Activated CD4-positive, alpha-beta memory T cell treated with anti-CD3 and anti-CD28 coated beads for 36 hours (primary cell): ENCODE measurements at regions not wholly inside any gene's neighbourhood (a gene's known extent, or its start where the extent isn't known, plus 50 kb on each side); places are given as distances from the start of the nearest gene placed in this dataset.

Experiments
- CTCF ChIA-PET: fragments of 350-600 bp; sonication (Branson Sonifier 250); formaldehyde crosslinking; loops from one replicate; lab custom pipeline; 2021; ENCODE audit warnings: antibody characterized with exemption, inconsistent platforms; lab: Charles Lee
- POLR2A ChIA-PET: fragments of 350-600 bp; sonication (Branson Sonifier 250); formaldehyde crosslinking; loops from one replicate; lab custom pipeline; 2021; ENCODE audit warnings: antibody characterized with exemption; lab: Charles Lee
- DNase-seq: peaks from one replicate; pipeline ENCODE4 v3.0.0-alpha.2; 2020
- H3K27ac Mint-ChIP-seq: one replicate; pipeline ENCODE4 v1.8.0; 2021; ENCODE audit warnings: mixed read lengths
- H3K27me3 Mint-ChIP-seq: one replicate; pipeline ENCODE4 v1.8.0; 2021; ENCODE audit warnings: mixed read lengths
- H3K36me3 Mint-ChIP-seq: one replicate; pipeline ENCODE4 v1.8.0; 2021; ENCODE audit warnings: mixed read lengths
- H3K4me1 Mint-ChIP-seq: one replicate; pipeline ENCODE4 v1.8.0; 2021; ENCODE audit warnings: low read depth, mixed read lengths
- H3K4me3 Mint-ChIP-seq: one replicate; pipeline ENCODE4 v1.8.0; 2021; ENCODE audit warnings: mild to moderate bottlenecking, mixed read lengths
- H3K9me3 Mint-ChIP-seq: one replicate; pipeline ENCODE4 v1.8.0; 2021; ENCODE audit warnings: mixed read lengths
- intact Hi-C: fragments of 100-400 bp; cut with micrococcal nuclease; formaldehyde crosslinking; loops from one replicate; pipeline ENCODE4 v1.15.1; 2023

GRCh38 chr4:127103681-127104115 lies 529.1 kb upstream of the INTU start:
- no peaks in the 10 kb centered on the region for H3K4me1 Mint-ChIP-seq
- H3K27me3 Mint-ChIP-seq = no peaks in the 10 kb centered on the region
- H3K9me3 Mint-ChIP-seq = peaks cover 10% of the 10 kb centered on the region
- CTCF ChIA-PET = no interaction called here
- intact Hi-C loops = no loop called here
- no peak for DNase-seq
- POLR2A ChIA-PET = no interaction called here
- no peaks in the 10 kb centered on the region for H3K36me3 Mint-ChIP-seq
- no peak overlapping the region for H3K4me3 Mint-ChIP-seq
- H3K27ac Mint-ChIP-seq = no peak overlapping the region

GRCh38 chr4:127113844-127114362 lies 518.9 kb upstream of the INTU start:
- Mint-ChIP-seq H3K4me3 (no peak overlapping the region), H3K27ac (no peak overlapping the region), H3K9me3 (peaks cover 22% of the 10 kb centered on the region), H3K36me3 (no peaks in the 10 kb centered on the region), H3K4me1 (no peaks in the 10 kb centered on the region), H3K27me3 (no peaks in the 10 kb centered on the region)
- ChIA-PET POLR2A (no interaction called here), CTCF (no interaction called here)
- no peak for DNase-seq
- intact Hi-C loops = no loop called here

- Mint-ChIP-seq H3K27me3 (no peaks in the 10 kb centered on the region), H3K4me1 (no peaks in the 10 kb centered on the region), H3K4me3 (no peak overlapping the region), H3K36me3 (no peaks in the 10 kb centered on the region), H3K9me3 (peaks cover 11% of the 10 kb centered on the region), H3K27ac (no peak overlapping the region)
- CTCF ChIA-PET = no interaction called here
- POLR2A ChIA-PET = no interaction called here
- intact Hi-C loops = no loop called here
- no peak for DNase-seq
These were observed 514.1 kb upstream of the INTU start for GRCh38 chr4:127118681-127119080.

DNA sequence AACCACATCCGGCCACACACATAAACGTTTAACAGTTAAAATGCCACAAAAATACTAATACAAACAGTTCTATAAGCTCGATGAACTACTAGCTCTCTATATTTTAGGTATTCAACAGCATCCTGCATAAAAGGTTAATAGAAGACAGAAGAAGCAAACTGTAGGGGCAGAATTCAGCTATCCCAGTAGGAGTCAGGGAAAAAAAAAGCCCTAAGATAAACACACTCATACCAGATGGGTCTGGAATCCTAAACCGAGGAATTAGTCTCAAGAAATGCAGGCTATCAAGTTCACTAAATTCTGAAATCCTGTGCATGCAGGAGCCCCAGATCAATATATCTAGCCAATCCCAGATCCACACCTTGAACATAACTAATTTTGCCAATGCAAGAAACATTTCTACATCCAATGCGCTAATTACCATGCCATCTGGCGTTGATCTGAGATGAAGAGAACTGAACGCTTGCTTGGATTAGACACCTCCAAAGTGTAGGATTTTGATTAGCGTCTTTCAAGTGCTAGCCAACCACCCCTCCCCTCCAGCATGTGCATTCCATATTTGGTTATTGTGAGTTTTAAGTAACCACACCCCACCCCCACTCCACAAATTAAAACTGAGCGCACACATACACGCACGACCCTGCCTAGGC lies 512.2 kb upstream of the INTU start:
- H3K4me3 Mint-ChIP-seq = no peak overlapping the region
- intact Hi-C loops = loop anchor here (10.0 kb wide), 1 partner anchor 1806 kb away; the partner anchor contains the start of gene FAT4
- no peaks in the 10 kb centered on the region for H3K36me3 Mint-ChIP-seq
- H3K9me3 Mint-ChIP-seq = peaks cover 6% of the 10 kb centered on the region
- DNase-seq = no peak
- H3K4me1 Mint-ChIP-seq = no peaks in the 10 kb centered on the region
- no peak overlapping the region for H3K27ac Mint-ChIP-seq
- CTCF ChIA-PET = no interaction called here
- POLR2A ChIA-PET = no interaction called here
- H3K27me3 Mint-ChIP-seq = no peaks in the 10 kb centered on the region

DNA sequence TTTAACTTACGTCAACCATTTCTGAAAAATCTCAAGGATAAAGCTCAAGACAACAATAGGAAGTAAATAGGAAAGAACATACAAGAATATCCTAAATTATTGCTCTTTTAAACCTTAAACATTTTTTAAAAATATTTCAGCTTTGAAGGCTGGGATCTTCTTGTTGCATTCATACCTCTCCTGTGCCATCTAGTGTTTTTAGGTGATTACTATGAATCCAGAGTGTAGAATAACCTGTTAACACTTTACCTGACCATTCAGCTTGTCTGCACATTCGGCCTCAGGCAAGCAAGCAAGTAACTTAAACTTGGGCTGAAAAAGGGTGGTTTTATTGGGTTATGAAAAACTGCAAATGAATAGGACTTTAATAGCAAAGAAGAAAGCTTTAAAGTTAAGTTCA lies 507.8 kb upstream of the INTU start:
- no peaks in the 10 kb centered on the region for H3K27me3 Mint-ChIP-seq
- H3K4me3 Mint-ChIP-seq = no peak overlapping the region
- no peaks in the 10 kb centered on the region for H3K4me1 Mint-ChIP-seq
- DNase-seq = no peak
- no peak overlapping the region for H3K27ac Mint-ChIP-seq
- ChIA-PET CTCF (no interaction called here), POLR2A (no interaction called here)
- intact Hi-C loops = loop anchor here (10.0 kb wide), 1 partner anchor 1810 kb away; the partner anchor contains the start of gene FAT4
- no peaks in the 10 kb centered on the region for H3K36me3 Mint-ChIP-seq
- H3K9me3 Mint-ChIP-seq = peaks cover 6% of the 10 kb centered on the region

GRCh38 chr4:127126718-127127117 lies 506.0 kb upstream of the INTU start:
- peaks cover 6% of the 10 kb centered on the region for H3K9me3 Mint-ChIP-seq
- ChIA-PET POLR2A (no interaction called here), CTCF (no interaction called here)
- no peak for DNase-seq
- intact Hi-C loops = loop anchor here (10.0 kb wide), 1 partner anchor 1812 kb away; the partner anchor contains the start of gene FAT4
- H3K4me1 Mint-ChIP-seq = no peaks in the 10 kb centered on the region
- no peaks in the 10 kb centered on the region for H3K36me3 Mint-ChIP-seq
- no peaks in the 10 kb centered on the region for H3K27me3 Mint-ChIP-seq
- H3K4me3 Mint-ChIP-seq = no peak overlapping the region
- H3K27ac Mint-ChIP-seq = no peak overlapping the region

- DNase-seq = no peak
- H3K36me3 Mint-ChIP-seq = no peaks in the 10 kb centered on the region
- CTCF ChIA-PET = no interaction called here
These were observed 501.2 kb upstream of the INTU start for GRCh38 chr4:127131527-127131926.

GRCh38 chr4:127134490-127134889 lies 498.3 kb upstream of the INTU start:
- H3K36me3 Mint-ChIP-seq = no peaks in the 10 kb centered on the region
- no peak overlapping the region for H3K27ac Mint-ChIP-seq
- no peaks in the 10 kb centered on the region for H3K4me1 Mint-ChIP-seq
- no peaks in the 10 kb centered on the region for H3K27me3 Mint-ChIP-seq
- ChIA-PET CTCF (no interaction called here), POLR2A (no interaction called here)
- intact Hi-C loops = no loop called here
- no peak overlapping the region for H3K4me3 Mint-ChIP-seq
- DNase-seq = no peak
- no peaks in the 10 kb centered on the region for H3K9me3 Mint-ChIP-seq

More at GRCh38 chr4:127131527-127131926, 501.2 kb upstream of the INTU start:
- intact Hi-C loops = no loop called here
- Mint-ChIP-seq H3K4me3 (no peak overlapping the region), H3K4me1 (no peaks in the 10 kb centered on the region), H3K9me3 (no peaks in the 10 kb centered on the region), H3K27me3 (no peaks in the 10 kb centered on the region), H3K27ac (no peak overlapping the region)
- POLR2A ChIA-PET = no interaction called here

GRCh38 chr4:127138586-127138985 lies 494.2 kb upstream of the INTU start:
- Mint-ChIP-seq H3K4me1 (no peaks in the 10 kb centered on the region), H3K36me3 (no peaks in the 10 kb centered on the region), H3K27me3 (no peaks in the 10 kb centered on the region), H3K4me3 (no peak overlapping the region), H3K27ac (no peak overlapping the region), H3K9me3 (peaks cover 5% of the 10 kb centered on the region)
- no peak for DNase-seq
- ChIA-PET POLR2A (no interaction called here), CTCF (interaction anchor here (0.6 kb wide), 1 partner anchor 341 kb away, joined by 5 read pairs; no protein-coding TSS in a partner anchor)
- intact Hi-C loops = no loop called here

GRCh38 chr4:127139788-127140286 lies 492.9 kb upstream of the INTU start:
- H3K27ac Mint-ChIP-seq = no peak overlapping the region
- no peaks in the 10 kb centered on the region for H3K4me1 Mint-ChIP-seq
- ChIA-PET POLR2A (no interaction called here), CTCF (no interaction called here)
- no peak for DNase-seq
- no peak overlapping the region for H3K4me3 Mint-ChIP-seq
- intact Hi-C loops = no loop called here
- peaks cover 5% of the 10 kb centered on the region for H3K9me3 Mint-ChIP-seq
- H3K27me3 Mint-ChIP-seq = no peaks in the 10 kb centered on the region
- no peaks in the 10 kb centered on the region for H3K36me3 Mint-ChIP-seq

- H3K4me3 Mint-ChIP-seq = no peak overlapping the region
These were observed 492.5 kb upstream of the INTU start for GRCh38 chr4:127140306-127140705.

DNA sequence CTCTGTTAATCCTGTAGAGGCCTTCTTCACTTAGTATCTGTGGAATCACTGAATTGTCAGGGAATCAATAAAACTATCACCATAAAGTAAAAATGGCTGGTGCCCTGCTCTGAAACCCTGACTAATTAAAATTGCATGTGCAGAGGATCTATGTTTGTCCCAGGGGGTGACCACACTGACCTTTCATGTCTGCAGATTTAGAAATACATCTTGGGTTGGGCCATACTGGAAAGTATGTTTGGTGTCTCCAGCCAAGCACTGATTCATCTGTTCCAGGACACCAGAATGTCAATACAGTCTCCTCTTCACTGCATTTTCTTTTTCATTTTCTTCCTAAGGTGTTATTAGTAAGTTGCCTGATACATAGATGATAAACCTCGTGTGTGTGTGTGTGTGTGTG lies 490.9 kb upstream of the INTU start:
- POLR2A ChIA-PET = no interaction called here
- H3K4me1 Mint-ChIP-seq = no peaks in the 10 kb centered on the region
- DNase-seq = no peak
- intact Hi-C loops = no loop called here
- no peaks in the 10 kb centered on the region for H3K27me3 Mint-ChIP-seq
- no peak overlapping the region for H3K27ac Mint-ChIP-seq
- H3K4me3 Mint-ChIP-seq = no peak overlapping the region
- peaks cover 5% of the 10 kb centered on the region for H3K9me3 Mint-ChIP-seq
- CTCF ChIA-PET = no interaction called here
- no peaks in the 10 kb centered on the region for H3K36me3 Mint-ChIP-seq

More at GRCh38 chr4:127140306-127140705, 492.5 kb upstream of the INTU start:
- H3K27me3 Mint-ChIP-seq = no peaks in the 10 kb centered on the region
- POLR2A ChIA-PET = no interaction called here
- peaks cover 5% of the 10 kb centered on the region for H3K9me3 Mint-ChIP-seq
- H3K27ac Mint-ChIP-seq = no peak overlapping the region
- DNase-seq = no peak
- intact Hi-C loops = no loop called here
- no peaks in the 10 kb centered on the region for H3K36me3 Mint-ChIP-seq
- CTCF ChIA-PET = no interaction called here
- no peaks in the 10 kb centered on the region for H3K4me1 Mint-ChIP-seq
